PC-9 (cell line): ENCODE measurements at regions not wholly inside any gene's neighbourhood (a gene's known extent, or its start where the extent isn't known, plus 50 kb on each side); places are given as distances from the start of the nearest gene placed in this dataset.

Source experiments
- CTCF ChIP-seq: fragments of 200-600 bp; sonication (generic); conservative IDR thresholded peaks from 2 replicates; pipeline ENCODE4 v1.6.1; 2017; ENCODE audit warnings: mixed run types, antibody characterized with exemption, mild to moderate bottlenecking, moderate library complexity
- EZH2 ChIP-seq: fragments of 200-600 bp; sonication (generic); IDR thresholded peaks from 2 replicates; pipeline ENCODE4 v1.8.0; 2017; ENCODE audit warnings: antibody characterized with exemption, low read depth

GRCh38 chr1:30414851-30415165 lies 308.6 kb downstream of the MATN1 start:
- no peak for TF ChIP-seq CTCF
- TF ChIP-seq EZH2, result no peak
